HCT116 (cell line): ENCODE measurements at regions not wholly inside any gene's neighbourhood (a gene's known extent, or its start where the extent isn't known, plus 50 kb on each side); places are given as distances from the start of the nearest gene placed in this dataset.

Experiments used
- ATAC-seq: fragments of 200-7000 bp; cut with Tn5 transposase; 2 replicates; pipeline ENCODE4 v1.9.1; 2020; ENCODE audit warnings: mild to moderate bottlenecking, moderate library complexity
- BruUV-seq: library from RNA; stranded (reverse); fragments of 400-500 nt; replicated peaks from 2 replicates; lab custom pipeline; 2021; lab: Mats Ljungman, UMichigan
- CTCF ChIA-PET: fragments of 300-600 bp; sonication (Branson Sonifier 250); formaldehyde crosslinking; loops from one replicate; lab custom pipeline; 2021; ENCODE audit warnings: antibody characterized with exemption; lab: Charles Lee
- POLR2A ChIA-PET: fragments of 300-600, 350-600 bp; sonication (Branson Sonifier 250); formaldehyde crosslinking; loops from one replicate; lab custom pipeline; 2021; ENCODE audit warnings: antibody characterized with exemption; lab: Charles Lee
- RAD21 ChIA-PET, 2 experiments: fragments of 300-600 bp; sonication (Branson Sonifier 250); formaldehyde crosslinking; loops; one replicate each; lab custom pipeline; 2023; ENCODE audit warnings: low total read pairs in 2 of 2; ENCODE audit not compliant: uncharacterized antibody in 2 of 2, unreplicated experiment in 2 of 2, low non-redundant PET in 1 of 2; lab: Charles Lee
- DNase-seq: peaks from one replicate; pipeline ENCODE4 v3.0.0-alpha.2; 2010; ENCODE audit warnings: low read depth, low spot score
- H2AFZ ChIP-seq: fragments of 200-600 bp; shearing (Covaris generic), sonication (generic); 2 replicates; pipeline ENCODE4 v1.6.1; 2017; ENCODE audit warnings: low read depth, mixed run types, mixed read lengths, antibody characterized with exemption, low read length; ENCODE audit not compliant: poor library complexity, severe bottlenecking
- H3K27ac ChIP-seq: 2 replicates; pipeline ENCODE4 v1.5.1; 2012; ENCODE audit warnings: low read depth, low read length
- H3K27me3 ChIP-seq: fragments of 200-600 bp; sonication (generic); 2 replicates; pipeline ENCODE4 v1.6.1; 2016; ENCODE audit warnings: mixed run types, low read length, mixed read lengths; ENCODE audit not compliant: insufficient read depth
- H3K36me3 ChIP-seq, 2 experiments: fragments of 200-500 bp in 1 of 2; fragments of 200-600 bp in 1 of 2; sonication (Bioruptor generic) in 1 of 2; sonication (generic) in 1 of 2; 2 replicates each; pipeline versions ENCODE4 v1.5.1 to v1.6.1; 2014 to 2016; ENCODE audit warnings: low read length in 2 of 2, inconsistent platforms in 1 of 2, mixed read lengths in 1 of 2, mixed run types in 1 of 2; ENCODE audit not compliant: insufficient read depth in 2 of 2, control insufficient read depth in 1 of 2
- H3K4me1 ChIP-seq, 2 experiments: fragments of 200-600 bp in 1 of 2; sonication (generic) in 1 of 2; 2 replicates each; pipeline versions ENCODE4 v1.5.1 to v1.6.1; 2012 to 2017; ENCODE audit warnings: low read length in 2 of 2, inconsistent platforms in 1 of 2, mild to moderate bottlenecking in 1 of 2, mixed read lengths in 1 of 2, mixed run types in 1 of 2, moderate library complexity in 1 of 2; ENCODE audit not compliant: insufficient read depth in 2 of 2, control insufficient read depth in 1 of 2
- H3K4me2 ChIP-seq: fragments of 200-600 bp; sonication (generic); 2 replicates; pipeline ENCODE4 v1.6.1; 2017; ENCODE audit warnings: mixed run types, low read length, mixed read lengths
- H3K4me3 ChIP-seq, 2 experiments: fragments of 200-600 bp in 1 of 2; sonication (generic) in 1 of 2; replicated peaks in 1 of 2; 2 replicates each; pipeline ENCODE4 v1.5.1; 2011 to 2016; ENCODE audit warnings: low read length in 2 of 2, control low read depth in 1 of 2, low read depth in 1 of 2, mild to moderate bottlenecking in 1 of 2, mixed read lengths in 1 of 2, mixed run types in 1 of 2
- H3K79me2 ChIP-seq: fragments of 200-600 bp; sonication (generic); 2 replicates; pipeline ENCODE4 v1.6.1; 2017; ENCODE audit warnings: mild to moderate bottlenecking, mixed run types, low read length, moderate library complexity, mixed read lengths; ENCODE audit not compliant: insufficient read depth
- H3K9ac ChIP-seq: fragments of 200-600 bp; sonication (generic); 2 replicates; pipeline ENCODE4 v1.6.1; 2016; ENCODE audit warnings: low read length, mixed read lengths
- H3K9me2 ChIP-seq: fragments of 200-600 bp; sonication (generic), shearing (Covaris generic); 2 replicates; pipeline ENCODE4 v1.6.1; 2017; ENCODE audit warnings: mixed run types, mild to moderate bottlenecking, moderate library complexity; ENCODE audit not compliant: insufficient read depth
- H3K9me3 ChIP-seq, 2 experiments: fragments of 200-500 bp in 1 of 2; fragments of 200-600 bp in 1 of 2; sonication (Bioruptor generic) in 1 of 2; sonication (generic) in 1 of 2; 2 replicates each; pipeline ENCODE4 v1.6.1; 2014 to 2017; ENCODE audit warnings: low read length in 2 of 2, mixed read lengths in 2 of 2, inconsistent platforms in 1 of 2, low read depth in 1 of 2, mild to moderate bottlenecking in 1 of 2, mixed run types in 1 of 2, moderate library complexity in 1 of 2; ENCODE audit not compliant: control insufficient read depth in 1 of 2, insufficient read depth in 1 of 2
- H4K20me1 ChIP-seq: fragments of 200-600 bp; sonication (generic), shearing (Covaris generic); 2 replicates; pipeline ENCODE4 v1.6.1; 2017; ENCODE audit warnings: mixed run types, mild to moderate bottlenecking, moderate library complexity; ENCODE audit not compliant: insufficient read depth
- CEBPB ChIP-seq: IDR thresholded peaks from 2 replicates; pipeline ENCODE4 v1.6.1; 2012; ENCODE audit warnings: low read depth
- EZH2phosphoT487 ChIP-seq: fragments of 200-600 bp; IDR thresholded peaks from 2 replicates; pipeline ENCODE4 v1.6.1; 2018; ENCODE audit warnings: antibody characterized with exemption, borderline replicate concordance
- FOSL1 ChIP-seq: IDR thresholded peaks from 2 replicates; pipeline ENCODE4 v1.6.1; 2012; ENCODE audit warnings: low read depth
- MAX ChIP-seq: IDR thresholded peaks from 2 replicates; pipeline ENCODE4 v1.6.1; 2012
- RAD21 ChIP-seq: IDR thresholded peaks from 2 replicates; pipeline ENCODE4 v1.6.1; 2012; ENCODE audit warnings: low read depth, mild to moderate bottlenecking
- SIN3A ChIP-seq: IDR thresholded peaks from 2 replicates; pipeline ENCODE4 v1.6.1; 2012; ENCODE audit warnings: low read depth
- SP1 ChIP-seq: IDR thresholded peaks from 2 replicates; pipeline ENCODE4 v1.6.1; 2012; ENCODE audit warnings: low read depth
- SRF ChIP-seq: IDR thresholded peaks from 2 replicates; pipeline ENCODE4 v1.6.1; 2012; ENCODE audit warnings: low read depth
- TCF7L2 ChIP-seq: IDR thresholded peaks from 2 replicates; pipeline ENCODE4 v1.7.0; 2011; ENCODE audit warnings: borderline replicate concordance, inconsistent platforms; ENCODE audit not compliant: insufficient read depth, insufficient read length; ENCODE audit errors: extremely low read depth
- ZBTB33 ChIP-seq: IDR thresholded peaks from 2 replicates; pipeline ENCODE4 v1.6.1; 2011; ENCODE audit warnings: mild to moderate bottlenecking, low read length, moderate library complexity; ENCODE audit not compliant: insufficient replicate concordance; ENCODE audit errors: extremely low read depth
- ZFX ChIP-seq: fragments of 450-650 bp; IDR thresholded peaks from 2 replicates; pipeline ENCODE4 v1.6.1; 2017
- intact Hi-C: fragments of 100-400 bp; cut with micrococcal nuclease; formaldehyde crosslinking; loops from 2 replicates; pipeline ENCODE4 v1.10.0; 2022
- TF ChIP-seq, protein P1 (sequence below): IDR thresholded peaks from 2 replicates; pipeline ENCODE4 v1.6.1; 2012; ENCODE audit warnings: low read depth

- H3K27me3 ChIP-seq: no peaks in the 10 kb centered on the region
- H3K4me2 ChIP-seq: no peak overlapping the region
- CTCF ChIA-PET: no interaction called here
- H3K79me2 ChIP-seq: no peaks in the 10 kb centered on the region
- no peak overlapping the region for H3K4me3 ChIP-seq
- H3K9me3 ChIP-seq: peaks cover 44 to 63% of the 10 kb centered on the region in 2 experiments; a peak in 3 of 4 replicates
- ATAC-seq (no peak), DNase-seq (no peak)
- H3K36me3 ChIP-seq: no peaks in the 10 kb centered on the region
- H4K20me1 ChIP-seq: no peaks in the 10 kb centered on the region
- no peaks in the 10 kb centered on the region for H3K4me1 ChIP-seq
- H3K27ac ChIP-seq: no peak overlapping the region
- TF ChIP-seq TCF7L2 (no peak), CEBPB (no peak), SRF (no peak), FOSL1 (no peak), SIN3A (no peak), ZBTB33 (no peak)
- RAD21 ChIA-PET: no interaction called here
- BruUV-seq: no TSS peak
- POLR2A ChIA-PET: no interaction called here
- no peak overlapping the region for H3K9ac ChIP-seq
- no peaks in the 10 kb centered on the region for H3K9me2 ChIP-seq
- no peak overlapping the region for H2AFZ ChIP-seq
- intact Hi-C loops: no loop called here
Measured at GRCh38 chr10:106396192-106396591, 768.3 kb downstream of the SORCS1 start.

DNA sequence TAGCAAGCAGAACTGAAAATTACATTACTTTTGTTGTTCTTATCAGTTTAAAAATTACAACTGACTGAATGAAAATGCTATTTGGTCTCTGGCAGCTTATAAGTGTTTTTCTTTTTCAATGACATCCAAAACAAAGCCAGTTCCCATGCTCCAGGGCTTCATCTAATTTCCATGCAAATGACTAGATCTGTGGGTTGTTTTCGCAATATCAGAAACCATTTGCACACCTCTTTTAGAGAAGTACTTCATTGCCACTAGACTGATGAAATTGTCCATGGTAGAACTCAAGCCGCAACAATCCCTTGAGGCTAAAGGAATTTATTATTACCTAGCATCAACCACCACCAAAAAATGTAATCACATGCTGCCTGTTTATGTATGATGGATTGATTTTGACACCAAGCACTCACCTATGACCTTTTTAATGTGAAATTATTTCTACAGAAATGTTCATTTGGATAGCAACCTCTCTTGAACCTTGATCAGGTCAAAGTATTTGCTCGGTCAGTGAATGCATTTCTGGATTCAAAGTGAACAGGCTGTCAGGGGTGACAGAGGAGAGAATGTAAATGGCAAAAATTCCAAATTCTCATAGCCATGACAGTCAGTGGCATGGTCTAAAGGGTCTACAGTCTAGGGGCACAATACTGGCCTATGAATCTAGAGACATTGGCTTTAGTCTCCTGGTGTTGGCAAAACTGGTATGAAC, 769.3 kb downstream of the SORCS1 start:
- no peak overlapping the region for H3K9ac ChIP-seq
- H3K27ac ChIP-seq: no peak overlapping the region
- H2AFZ ChIP-seq: no peak overlapping the region
- ATAC-seq (no peak), DNase-seq (no peak)
- H3K9me3 ChIP-seq: peaks cover 50 to 64% of the 10 kb centered on the region in 2 experiments; a peak in 3 of 4 replicates
- ChIA-PET CTCF (no interaction called here), POLR2A (no interaction called here), RAD21 (no interaction called here)
- H3K4me3 ChIP-seq: no peak overlapping the region
- H4K20me1 ChIP-seq: no peaks in the 10 kb centered on the region
- H3K4me2 ChIP-seq: no peak overlapping the region
- no peaks in the 10 kb centered on the region for H3K9me2 ChIP-seq
- no TSS peak for BruUV-seq
- no peaks in the 10 kb centered on the region for H3K4me1 ChIP-seq
- H3K36me3 ChIP-seq: no peaks in the 10 kb centered on the region
- intact Hi-C loops: no loop called here
- H3K79me2 ChIP-seq: no peaks in the 10 kb centered on the region
- no peaks in the 10 kb centered on the region for H3K27me3 ChIP-seq
- TF ChIP-seq ZFX: no peak
- TF ChIP-seq EZH2phosphoT487: no peak
- TF ChIP-seq ZBTB33: no peak
- TF ChIP-seq SP1: no peak
- TF ChIP-seq MAX: no peak
- TF ChIP-seq, protein P1, sequence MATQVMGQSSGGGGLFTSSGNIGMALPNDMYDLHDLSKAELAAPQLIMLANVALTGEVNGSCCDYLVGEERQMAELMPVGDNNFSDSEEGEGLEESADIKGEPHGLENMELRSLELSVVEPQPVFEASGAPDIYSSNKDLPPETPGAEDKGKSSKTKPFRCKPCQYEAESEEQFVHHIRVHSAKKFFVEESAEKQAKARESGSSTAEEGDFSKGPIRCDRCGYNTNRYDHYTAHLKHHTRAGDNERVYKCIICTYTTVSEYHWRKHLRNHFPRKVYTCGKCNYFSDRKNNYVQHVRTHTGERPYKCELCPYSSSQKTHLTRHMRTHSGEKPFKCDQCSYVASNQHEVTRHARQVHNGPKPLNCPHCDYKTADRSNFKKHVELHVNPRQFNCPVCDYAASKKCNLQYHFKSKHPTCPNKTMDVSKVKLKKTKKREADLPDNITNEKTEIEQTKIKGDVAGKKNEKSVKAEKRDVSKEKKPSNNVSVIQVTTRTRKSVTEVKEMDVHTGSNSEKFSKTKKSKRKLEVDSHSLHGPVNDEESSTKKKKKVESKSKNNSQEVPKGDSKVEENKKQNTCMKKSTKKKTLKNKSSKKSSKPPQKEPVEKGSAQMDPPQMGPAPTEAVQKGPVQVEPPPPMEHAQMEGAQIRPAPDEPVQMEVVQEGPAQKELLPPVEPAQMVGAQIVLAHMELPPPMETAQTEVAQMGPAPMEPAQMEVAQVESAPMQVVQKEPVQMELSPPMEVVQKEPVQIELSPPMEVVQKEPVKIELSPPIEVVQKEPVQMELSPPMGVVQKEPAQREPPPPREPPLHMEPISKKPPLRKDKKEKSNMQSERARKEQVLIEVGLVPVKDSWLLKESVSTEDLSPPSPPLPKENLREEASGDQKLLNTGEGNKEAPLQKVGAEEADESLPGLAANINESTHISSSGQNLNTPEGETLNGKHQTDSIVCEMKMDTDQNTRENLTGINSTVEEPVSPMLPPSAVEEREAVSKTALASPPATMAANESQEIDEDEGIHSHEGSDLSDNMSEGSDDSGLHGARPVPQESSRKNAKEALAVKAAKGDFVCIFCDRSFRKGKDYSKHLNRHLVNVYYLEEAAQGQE: no peak
- TF ChIP-seq RAD21: no peak
